ENCODE measurements at regions not wholly inside any gene's neighbourhood (a gene's known extent, or its start where the extent isn't known, plus 50 kb on each side); places are given as distances from the start of the nearest gene placed in this dataset.

GRCh38 chr5:118616281-118616680, 372.1 kb downstream of the DTWD2 start:
- no peaks in the 10 kb centered on the region for H3K9me2 ChIP-seq (ENCODE audit: insufficient read depth, low read length)
- no peaks in the 10 kb centered on the region for H4K20me1 ChIP-seq (ENCODE audit: insufficient read depth)
- no peaks in the 10 kb centered on the region for H3K27me3 ChIP-seq (ENCODE audit: insufficient read depth, low read depth, low read length)
- no peaks in the 10 kb centered on the region for H3K36me3 ChIP-seq (ENCODE audit: insufficient read depth, low read length)
- no peaks in the 10 kb centered on the region for H3K9me3 ChIP-seq (ENCODE audit: low read length)
- H3K4me2 ChIP-seq (ENCODE audit: low read length), result no peak overlapping the region
- no peak overlapping the region for H3K27ac ChIP-seq (ENCODE audit: low read length)
- no peaks in the 10 kb centered on the region for H3F3A ChIP-seq (ENCODE audit: insufficient read depth, low read length, poor library complexity, severe bottlenecking)
- H3K4me3 ChIP-seq (ENCODE audit: low read length), result no peak overlapping the region
- no peak overlapping the region for H3K9ac ChIP-seq (ENCODE audit: low read length)
- TF ChIP-seq CTCF (IDR thresholded peaks at IDR 0.05; ENCODE audit: poor library complexity, severe bottlenecking) (no peak), MXI1 (conservative IDR thresholded peaks at IDR 0.05; ENCODE audit: poor library complexity, severe bottlenecking) (no peak), POLR2AphosphoS5 (IDR thresholded peaks at IDR 0.05) (no peak), EP300 (conservative IDR thresholded peaks at IDR 0.05; ENCODE audit: poor library complexity, severe bottlenecking) (no peak), TAF1 (IDR thresholded peaks at IDR 0.05; ENCODE audit: low read depth) (no peak), REST (IDR thresholded peaks at IDR 0.05; ENCODE audit: borderline replicate concordance) (no peak), RAD21 (conservative IDR thresholded peaks at IDR 0.05) (no peak), SMC3 (conservative IDR thresholded peaks at IDR 0.05; ENCODE audit: poor library complexity) (no peak), EZH2 (IDR thresholded peaks at IDR 0.05; ENCODE audit: borderline replicate concordance, insufficient read depth, low read length, poor library complexity, severe bottlenecking) (no peak)
- H2AFZ ChIP-seq (ENCODE audit: low read depth, low read length), result no peak overlapping the region
- H3K79me2 ChIP-seq (replicated peaks; ENCODE audit: insufficient read depth, low read length), result no peaks in the 10 kb centered on the region

GRCh38 chr5:118614731-118615456, 373.5 kb downstream of the DTWD2 start:
- H4K20me1 ChIP-seq (ENCODE audit: insufficient read depth), result no peaks in the 10 kb centered on the region
- no peaks in the 10 kb centered on the region for H3K79me2 ChIP-seq (replicated peaks; ENCODE audit: insufficient read depth, low read length)
- no peak overlapping the region for H3K4me2 ChIP-seq (ENCODE audit: low read length)
- H2AFZ ChIP-seq (ENCODE audit: low read depth, low read length), result no peak overlapping the region
- no peaks in the 10 kb centered on the region for H3K9me2 ChIP-seq (ENCODE audit: insufficient read depth, low read length)
- TF ChIP-seq EP300 (conservative IDR thresholded peaks at IDR 0.05; ENCODE audit: poor library complexity, severe bottlenecking), result no peak
- no peak for TF ChIP-seq MXI1 (conservative IDR thresholded peaks at IDR 0.05; ENCODE audit: poor library complexity, severe bottlenecking)
- no peak for TF ChIP-seq CTCF (IDR thresholded peaks at IDR 0.05; ENCODE audit: poor library complexity, severe bottlenecking)
- TF ChIP-seq TAF1 (IDR thresholded peaks at IDR 0.05; ENCODE audit: low read depth), result no peak
- TF ChIP-seq RAD21 (conservative IDR thresholded peaks at IDR 0.05), result no peak
- no peak for TF ChIP-seq SMC3 (conservative IDR thresholded peaks at IDR 0.05; ENCODE audit: poor library complexity)
- H3K4me3 ChIP-seq (ENCODE audit: low read length), result no peak overlapping the region
- H3K36me3 ChIP-seq (ENCODE audit: insufficient read depth, low read length), result no peaks in the 10 kb centered on the region
- no peak overlapping the region for H3K9ac ChIP-seq (ENCODE audit: low read length)
- no peaks in the 10 kb centered on the region for H3K27me3 ChIP-seq (ENCODE audit: insufficient read depth, low read depth, low read length)
- H3K27ac ChIP-seq (ENCODE audit: low read length), result no peak overlapping the region
- H3K9me3 ChIP-seq (ENCODE audit: low read length), result no peaks in the 10 kb centered on the region
- H3F3A ChIP-seq (ENCODE audit: insufficient read depth, low read length, poor library complexity, severe bottlenecking), result no peaks in the 10 kb centered on the region
